Panc1 (cell line): ENCODE measurements at regions not wholly inside any gene's neighbourhood (a gene's known extent, or its start where the extent isn't known, plus 50 kb on each side); places are given as distances from the start of the nearest gene placed in this dataset.

Experiments
- ATAC-seq: fragments of 200-7000 bp; cut with Tn5 transposase; 2 replicates; pipeline ENCODE4 v1.9.1; 2020; ENCODE audit warnings: mild to moderate bottlenecking, moderate library complexity
- BruUV-seq: library from RNA; stranded (reverse); fragments of 400-500 nt; replicated peaks from 2 replicates; lab custom pipeline; 2021; lab: Mats Ljungman, UMichigan
- CTCF ChIA-PET: fragments of 300-600 bp; sonication (Branson Sonifier 250); formaldehyde crosslinking; loops from one replicate; lab custom pipeline; 2022; ENCODE audit warnings: antibody characterized with exemption; lab: Charles Lee
- POLR2A ChIA-PET: fragments of 300-600 bp; sonication (Branson Sonifier 250); formaldehyde crosslinking; loops from one replicate; lab custom pipeline; 2022; ENCODE audit warnings: antibody characterized with exemption; lab: Charles Lee
- DNase-seq: peaks from one replicate; pipeline ENCODE4 v3.0.0-alpha.2; 2010; ENCODE audit warnings: low read depth, low spot score
- H3K27ac ChIP-seq: 2 replicates; pipeline ENCODE4 v1.5.1; 2011; ENCODE audit warnings: mild to moderate bottlenecking, low read length, inconsistent platforms
- H3K27me3 ChIP-seq: fragments of 200-500 bp; sonication (Bioruptor generic); 2 replicates; pipeline ENCODE4 v1.6.0; 2014; ENCODE audit warnings: low read length, inconsistent platforms; ENCODE audit not compliant: control insufficient read depth, insufficient read depth
- H3K36me3 ChIP-seq: fragments of 200-500 bp; sonication (Bioruptor generic); 2 replicates; pipeline ENCODE4 v1.5.1; 2014; ENCODE audit warnings: inconsistent platforms, mild to moderate bottlenecking, low read length, moderate library complexity; ENCODE audit not compliant: control insufficient read depth, insufficient read depth
- H3K4me1 ChIP-seq: 2 replicates; pipeline ENCODE4 v1.5.1; 2011; ENCODE audit warnings: inconsistent platforms, mild to moderate bottlenecking, low read length, moderate library complexity; ENCODE audit not compliant: control insufficient read depth, insufficient read depth
- H3K4me3 ChIP-seq, 2 experiments: 2 replicates each; pipeline ENCODE4 v1.5.1; 2011 to 2012; ENCODE audit warnings: low read depth in 2 of 2, low read length in 2 of 2, mild to moderate bottlenecking in 2 of 2, inconsistent platforms in 1 of 2, moderate library complexity in 1 of 2
- H3K9me3 ChIP-seq: fragments of 200-500 bp; sonication (Bioruptor generic); 2 replicates; pipeline ENCODE4 v1.5.1; 2014; ENCODE audit warnings: low read depth, mild to moderate bottlenecking, inconsistent platforms, low read length, moderate library complexity; ENCODE audit not compliant: control insufficient read depth, insufficient read depth
- POLR2AphosphoS5 ChIP-seq: IDR thresholded peaks from 2 replicates; pipeline ENCODE4 v1.6.1; 2012; ENCODE audit warnings: mild to moderate bottlenecking, low read depth, low read length, moderate library complexity
- SIN3A ChIP-seq: IDR thresholded peaks from 2 replicates; pipeline ENCODE4 v1.6.1; 2012; ENCODE audit warnings: low read depth, mild to moderate bottlenecking, low read length, moderate library complexity, borderline replicate concordance; ENCODE audit not compliant: insufficient read depth
- TCF7L2 ChIP-seq: IDR thresholded peaks from 2 replicates; pipeline ENCODE4 v1.6.1; 2011; ENCODE audit warnings: mild to moderate bottlenecking, low read depth, low read length, inconsistent platforms
- in situ Hi-C: cut with HindIII; loops from 2 replicates; pipeline ENCODE4 v1.10.0; 2016; ENCODE audit warnings: low sequenced_read_pairs, low pct_unique_long_range_greater_than_20kb
- intact Hi-C: fragments of 100-400 bp; cut with micrococcal nuclease; formaldehyde crosslinking; loops from one replicate; pipeline ENCODE4 v1.10.0; 2022; ENCODE audit not compliant: unreplicated experiment
- TF ChIP-seq, protein P1 (sequence below), 2 experiments: IDR thresholded peaks; 2 replicates each; pipeline ENCODE4 v1.6.1; 2011 to 2012; ENCODE audit warnings: low read depth in 2 of 2, control low read depth in 1 of 2, low read length in 1 of 2, mild to moderate bottlenecking in 1 of 2, moderate library complexity in 1 of 2; ENCODE audit not compliant: insufficient read depth in 1 of 2
- TF ChIP-seq, protein P2 (sequence below): fragments of 450-650 bp; IDR thresholded peaks from 2 replicates; pipeline ENCODE4 v1.5.1; 2017; ENCODE audit warnings: mild to moderate bottlenecking

DNA sequence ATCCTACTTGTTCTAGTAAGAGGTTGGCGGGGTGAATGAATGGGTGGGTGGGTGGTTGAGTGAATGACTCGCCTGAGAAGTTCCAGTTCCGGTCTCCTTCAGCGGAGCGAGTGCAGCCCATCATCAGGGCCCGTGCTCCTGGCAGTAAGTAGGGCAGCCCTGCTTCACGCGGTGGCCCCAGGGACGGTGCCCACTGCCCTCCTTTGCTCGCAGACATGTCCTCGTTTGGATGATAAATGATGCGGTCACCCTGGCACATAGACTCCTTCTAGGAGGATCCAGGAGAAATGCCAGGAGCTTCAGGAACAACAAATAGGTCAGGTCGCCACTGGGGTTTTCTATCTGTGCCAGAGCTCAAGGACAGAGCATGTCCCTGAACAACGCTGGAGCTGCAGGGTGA, 370.8 kb downstream of the CTTN start:
- CTCF ChIA-PET, result no interaction called here
- BruUV-seq, result no TSS peak
- Histone ChIP-seq H3K27me3 (peaks cover 3% of the 10 kb centered on the region; the same call in 1 of the 2 replicates), H3K9me3 (no peaks in the 10 kb centered on the region), H3K4me1 (no peaks in the 10 kb centered on the region), H3K4me3 (no peak overlapping the region), H3K36me3 (no peaks in the 10 kb centered on the region), H3K27ac (no peak overlapping the region)
- ATAC-seq, result no peak
- POLR2A ChIA-PET, result no interaction called here
- DNase-seq, result no peak
- in situ Hi-C loops (no loop called here), intact Hi-C loops (no loop called here)
- TF ChIP-seq SIN3A (no peak), TCF7L2 (no peak), POLR2AphosphoS5 (no peak)
- TF ChIP-seq, protein P1, sequence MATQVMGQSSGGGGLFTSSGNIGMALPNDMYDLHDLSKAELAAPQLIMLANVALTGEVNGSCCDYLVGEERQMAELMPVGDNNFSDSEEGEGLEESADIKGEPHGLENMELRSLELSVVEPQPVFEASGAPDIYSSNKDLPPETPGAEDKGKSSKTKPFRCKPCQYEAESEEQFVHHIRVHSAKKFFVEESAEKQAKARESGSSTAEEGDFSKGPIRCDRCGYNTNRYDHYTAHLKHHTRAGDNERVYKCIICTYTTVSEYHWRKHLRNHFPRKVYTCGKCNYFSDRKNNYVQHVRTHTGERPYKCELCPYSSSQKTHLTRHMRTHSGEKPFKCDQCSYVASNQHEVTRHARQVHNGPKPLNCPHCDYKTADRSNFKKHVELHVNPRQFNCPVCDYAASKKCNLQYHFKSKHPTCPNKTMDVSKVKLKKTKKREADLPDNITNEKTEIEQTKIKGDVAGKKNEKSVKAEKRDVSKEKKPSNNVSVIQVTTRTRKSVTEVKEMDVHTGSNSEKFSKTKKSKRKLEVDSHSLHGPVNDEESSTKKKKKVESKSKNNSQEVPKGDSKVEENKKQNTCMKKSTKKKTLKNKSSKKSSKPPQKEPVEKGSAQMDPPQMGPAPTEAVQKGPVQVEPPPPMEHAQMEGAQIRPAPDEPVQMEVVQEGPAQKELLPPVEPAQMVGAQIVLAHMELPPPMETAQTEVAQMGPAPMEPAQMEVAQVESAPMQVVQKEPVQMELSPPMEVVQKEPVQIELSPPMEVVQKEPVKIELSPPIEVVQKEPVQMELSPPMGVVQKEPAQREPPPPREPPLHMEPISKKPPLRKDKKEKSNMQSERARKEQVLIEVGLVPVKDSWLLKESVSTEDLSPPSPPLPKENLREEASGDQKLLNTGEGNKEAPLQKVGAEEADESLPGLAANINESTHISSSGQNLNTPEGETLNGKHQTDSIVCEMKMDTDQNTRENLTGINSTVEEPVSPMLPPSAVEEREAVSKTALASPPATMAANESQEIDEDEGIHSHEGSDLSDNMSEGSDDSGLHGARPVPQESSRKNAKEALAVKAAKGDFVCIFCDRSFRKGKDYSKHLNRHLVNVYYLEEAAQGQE (IDR thresholded peaks at IDR 0.05; ENCODE audit: insufficient read depth in 1 of 2, low read depth in 2 of 2, low read length in 1 of 2), result no peak
- TF ChIP-seq, protein P2, sequence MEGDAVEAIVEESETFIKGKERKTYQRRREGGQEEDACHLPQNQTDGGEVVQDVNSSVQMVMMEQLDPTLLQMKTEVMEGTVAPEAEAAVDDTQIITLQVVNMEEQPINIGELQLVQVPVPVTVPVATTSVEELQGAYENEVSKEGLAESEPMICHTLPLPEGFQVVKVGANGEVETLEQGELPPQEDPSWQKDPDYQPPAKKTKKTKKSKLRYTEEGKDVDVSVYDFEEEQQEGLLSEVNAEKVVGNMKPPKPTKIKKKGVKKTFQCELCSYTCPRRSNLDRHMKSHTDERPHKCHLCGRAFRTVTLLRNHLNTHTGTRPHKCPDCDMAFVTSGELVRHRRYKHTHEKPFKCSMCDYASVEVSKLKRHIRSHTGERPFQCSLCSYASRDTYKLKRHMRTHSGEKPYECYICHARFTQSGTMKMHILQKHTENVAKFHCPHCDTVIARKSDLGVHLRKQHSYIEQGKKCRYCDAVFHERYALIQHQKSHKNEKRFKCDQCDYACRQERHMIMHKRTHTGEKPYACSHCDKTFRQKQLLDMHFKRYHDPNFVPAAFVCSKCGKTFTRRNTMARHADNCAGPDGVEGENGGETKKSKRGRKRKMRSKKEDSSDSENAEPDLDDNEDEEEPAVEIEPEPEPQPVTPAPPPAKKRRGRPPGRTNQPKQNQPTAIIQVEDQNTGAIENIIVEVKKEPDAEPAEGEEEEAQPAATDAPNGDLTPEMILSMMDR, result no peak

DNA sequence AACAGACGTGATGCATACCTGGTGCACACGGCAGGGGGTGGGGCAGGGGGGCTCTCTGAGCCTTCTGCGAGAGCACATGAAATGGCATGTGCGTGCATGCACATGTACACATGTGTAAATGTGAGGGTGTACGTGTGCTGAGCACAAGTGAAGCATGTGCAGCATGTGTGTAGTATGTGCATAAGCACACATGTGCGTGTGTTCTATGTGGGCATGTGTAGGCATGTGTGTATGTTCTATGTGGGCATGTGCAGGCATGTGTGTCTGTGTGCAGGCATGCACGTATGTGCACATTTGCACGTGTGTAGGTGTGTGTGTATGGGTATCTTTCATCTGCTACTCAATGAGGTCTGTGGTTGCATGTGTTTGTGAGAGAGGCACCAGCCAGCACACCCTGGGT, 371.2 kb downstream of the CTTN start:
- intact Hi-C loops, result no loop called here
- POLR2A ChIA-PET, result no interaction called here
- H3K4me3 ChIP-seq, result no peak overlapping the region
- H3K4me1 ChIP-seq, result no peaks in the 10 kb centered on the region
- no TSS peak for BruUV-seq
- no peak for TF ChIP-seq TCF7L2
- TF ChIP-seq, protein P2, result no peak
- no peak for TF ChIP-seq SIN3A
- TF ChIP-seq, protein P1 (IDR thresholded peaks at IDR 0.05; ENCODE audit: insufficient read depth in 1 of 2, low read depth in 2 of 2, low read length in 1 of 2), result no peak
- no peak overlapping the region for H3K27ac ChIP-seq
- DNase-seq (no peak), ATAC-seq (no peak)
- in situ Hi-C loops, result no loop called here
- H3K36me3 ChIP-seq, result no peaks in the 10 kb centered on the region
- H3K9me3 ChIP-seq, result no peaks in the 10 kb centered on the region
- CTCF ChIA-PET, result no interaction called here
- peaks cover 3% of the 10 kb centered on the region; the same call in 1 of the 2 replicates for H3K27me3 ChIP-seq
